ENCODE measurements at regions not wholly inside any gene's neighbourhood (a gene's known extent, or its start where the extent isn't known, plus 50 kb on each side); places are given as distances from the start of the nearest gene placed in this dataset.

DNA sequence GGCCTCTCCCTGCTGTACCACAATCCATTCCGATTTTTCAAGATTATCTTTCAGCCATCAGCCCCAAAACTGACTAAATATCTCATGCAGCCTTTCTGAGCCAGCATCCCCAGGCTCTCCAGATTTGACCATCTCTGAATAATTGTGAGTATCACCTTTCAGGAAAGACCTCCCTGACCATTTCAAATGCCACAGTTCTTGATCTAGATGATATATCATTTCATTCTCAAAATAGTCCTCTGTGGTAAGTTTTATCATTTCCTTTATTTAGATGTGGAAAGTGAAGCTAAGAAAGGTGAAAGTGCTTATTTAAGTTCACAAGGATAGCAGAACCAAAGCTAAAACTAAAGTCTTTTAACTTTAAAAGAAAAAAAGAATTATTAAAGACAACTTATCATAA is 244.0 kb downstream of the PLPP3 start:
- TF ChIP-seq POLR2A (IDR thresholded peaks at IDR 0.05; ENCODE audit: low read depth): no peak
- TF ChIP-seq, protein P1, sequence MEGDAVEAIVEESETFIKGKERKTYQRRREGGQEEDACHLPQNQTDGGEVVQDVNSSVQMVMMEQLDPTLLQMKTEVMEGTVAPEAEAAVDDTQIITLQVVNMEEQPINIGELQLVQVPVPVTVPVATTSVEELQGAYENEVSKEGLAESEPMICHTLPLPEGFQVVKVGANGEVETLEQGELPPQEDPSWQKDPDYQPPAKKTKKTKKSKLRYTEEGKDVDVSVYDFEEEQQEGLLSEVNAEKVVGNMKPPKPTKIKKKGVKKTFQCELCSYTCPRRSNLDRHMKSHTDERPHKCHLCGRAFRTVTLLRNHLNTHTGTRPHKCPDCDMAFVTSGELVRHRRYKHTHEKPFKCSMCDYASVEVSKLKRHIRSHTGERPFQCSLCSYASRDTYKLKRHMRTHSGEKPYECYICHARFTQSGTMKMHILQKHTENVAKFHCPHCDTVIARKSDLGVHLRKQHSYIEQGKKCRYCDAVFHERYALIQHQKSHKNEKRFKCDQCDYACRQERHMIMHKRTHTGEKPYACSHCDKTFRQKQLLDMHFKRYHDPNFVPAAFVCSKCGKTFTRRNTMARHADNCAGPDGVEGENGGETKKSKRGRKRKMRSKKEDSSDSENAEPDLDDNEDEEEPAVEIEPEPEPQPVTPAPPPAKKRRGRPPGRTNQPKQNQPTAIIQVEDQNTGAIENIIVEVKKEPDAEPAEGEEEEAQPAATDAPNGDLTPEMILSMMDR (IDR thresholded peaks at IDR 0.05): no peak
